SIG-M5 treated with dmso at 0.1 percent for 504 hours (cell line): ENCODE measurements at regions not wholly inside any gene's neighbourhood (a gene's known extent, or its start where the extent isn't known, plus 50 kb on each side); places are given as distances from the start of the nearest gene placed in this dataset.
"Not testable (repeated sequence)": the region's sequence is repeated elsewhere in the genome, so short reads cannot be mapped to it uniquely, and the experiment has no call there.

Experiments
- DNase-seq: peaks from one replicate; lab custom pipeline; 2025; ENCODE audit not compliant: unreplicated experiment; lab: John Stamatoyannopoulos, UW

- DNase-seq: no peak
These were observed 185.2 kb downstream of the AEBP2 start for GRCh38 chr12:19624491-19624890.

GRCh38 chr12:19625551-19625950, 186.3 kb downstream of the AEBP2 start:
- not testable (repeated sequence) for DNase-seq

- no peak for DNase-seq
These were observed 188.4 kb downstream of the AEBP2 start for GRCh38 chr12:19627719-19628118.

- no peak for DNase-seq
These were observed 191.2 kb downstream of the AEBP2 start for GRCh38 chr12:19630536-19630935.

GRCh38 chr12:19633194-19633593, 193.9 kb downstream of the AEBP2 start:
- DNase-seq: no peak

- no peak for DNase-seq
These were observed 194.3 kb downstream of the AEBP2 start for GRCh38 chr12:19633641-19634040.

- no peak for DNase-seq
These were observed 200.6 kb downstream of the AEBP2 start for GRCh38 chr12:19639781-19640415.

- no peak for DNase-seq
These were observed 202.2 kb downstream of the AEBP2 start for GRCh38 chr12:19641235-19642080.

GRCh38 chr12:19642345-19642744, 203.1 kb downstream of the AEBP2 start:
- no peak for DNase-seq

GRCh38 chr12:19643635-19644034, 204.3 kb downstream of the AEBP2 start:
- no peak for DNase-seq

- DNase-seq: no peak
These were observed 205.3 kb downstream of the AEBP2 start for GRCh38 chr12:19644571-19644970.

GRCh38 chr12:19645823-19646222, 206.5 kb downstream of the AEBP2 start:
- DNase-seq: no peak

- DNase-seq: no peak
These were observed 207.3 kb downstream of the AEBP2 start for GRCh38 chr12:19646599-19646998.

- no peak for DNase-seq
These were observed 208.7 kb downstream of the AEBP2 start for GRCh38 chr12:19647806-19648556.

GRCh38 chr12:19648591-19648990, 209.3 kb downstream of the AEBP2 start:
- DNase-seq: no peak

- no peak for DNase-seq
These were observed 213.1 kb downstream of the AEBP2 start for GRCh38 chr12:19652386-19652785.

- DNase-seq: no peak
These were observed 215.5 kb downstream of the AEBP2 start for GRCh38 chr12:19654650-19655376.

- DNase-seq: no peak
These were observed 217.9 kb downstream of the AEBP2 start for GRCh38 chr12:19657118-19657731.

- no peak for DNase-seq
These were observed 218.4 kb downstream of the AEBP2 start for GRCh38 chr12:19657732-19658130.

GRCh38 chr12:19659086-19659485, 219.8 kb downstream of the AEBP2 start:
- DNase-seq: no peak

- DNase-seq: no peak
These were observed 220.2 kb downstream of the AEBP2 start for GRCh38 chr12:19659501-19659900.
